GM19452 (cell line): ENCODE measurements at regions not wholly inside any gene's neighbourhood (a gene's known extent, or its start where the extent isn't known, plus 50 kb on each side); places are given as distances from the start of the nearest gene placed in this dataset.

Experiments used
- ATAC-seq: cut with Tn5 transposase; IDR thresholded peaks from one replicate; pipeline ENCODE4 v1.9.1; 2021; ENCODE audit not compliant: unreplicated experiment

- no peak for ATAC-seq
These were observed 51.4 kb upstream of the EMCN start for GRCh38 chr4:100569196-100569595.
